DOHH2 (cell line): ENCODE measurements at regions not wholly inside any gene's neighbourhood (a gene's known extent, or its start where the extent isn't known, plus 50 kb on each side); places are given as distances from the start of the nearest gene placed in this dataset.

Experiments used
- H3F3A ChIP-seq: fragments of 200-600 bp; sonication (generic), shearing (Covaris generic); 2 replicates; pipeline ENCODE4 v1.6.0; 2016; ENCODE audit warnings: antibody characterized with exemption, mild to moderate bottlenecking; ENCODE audit not compliant: control insufficient read depth, insufficient read depth
- H3K27ac ChIP-seq: fragments of 200-600 bp; sonication (generic); 2 replicates; pipeline ENCODE4 v1.5.1; 2014; ENCODE audit warnings: low read depth, mild to moderate bottlenecking, low read length, moderate library complexity
- H3K27me3 ChIP-seq: fragments of 200-600 bp; sonication (generic); 2 replicates; pipeline ENCODE4 v1.6.1; 2014; ENCODE audit warnings: mild to moderate bottlenecking, low read length, mixed read lengths; ENCODE audit not compliant: control insufficient read depth
- H3K36me3 ChIP-seq: fragments of 200-600 bp; sonication (generic); 2 replicates; pipeline ENCODE4 v1.6.1; 2014; ENCODE audit warnings: mild to moderate bottlenecking, low read length, moderate library complexity, mixed read lengths; ENCODE audit not compliant: control insufficient read depth
- H3K4me1 ChIP-seq: fragments of 200-600 bp; sonication (generic); 2 replicates; pipeline ENCODE4 v1.6.1; 2014; ENCODE audit warnings: mild to moderate bottlenecking, low read length, mixed read lengths; ENCODE audit not compliant: control insufficient read depth
- H3K4me2 ChIP-seq: fragments of 200-600 bp; sonication (generic); 2 replicates; pipeline ENCODE4 v1.6.0; 2014; ENCODE audit warnings: mild to moderate bottlenecking, low read length, moderate library complexity
- H3K4me3 ChIP-seq: fragments of 200-600 bp; sonication (generic); 2 replicates; pipeline ENCODE4 v1.5.1; 2014; ENCODE audit warnings: mild to moderate bottlenecking, low read length, mixed read lengths
- H3K79me2 ChIP-seq: fragments of 200-600 bp; sonication (generic); 2 replicates; pipeline ENCODE4 v1.6.1; 2014; ENCODE audit warnings: mild to moderate bottlenecking, low read length, mixed read lengths; ENCODE audit not compliant: control insufficient read depth
- H3K9me2 ChIP-seq: fragments of 200-600 bp; sonication (generic); replicated peaks from 2 replicates; pipeline ENCODE4 v1.6.1; 2014; ENCODE audit warnings: mild to moderate bottlenecking, low read length, mixed read lengths; ENCODE audit not compliant: control insufficient read depth
- H3K9me3 ChIP-seq: fragments of 200-600 bp; sonication (generic); 2 replicates; pipeline ENCODE4 v1.6.1; 2014; ENCODE audit warnings: antibody characterized with exemption, low read length, mixed read lengths; ENCODE audit not compliant: control insufficient read depth, insufficient read depth
- H4K20me1 ChIP-seq: fragments of 200-600 bp; sonication (generic); 2 replicates; pipeline ENCODE4 v1.6.0; 2014; ENCODE audit warnings: low read depth, mild to moderate bottlenecking, antibody characterized with exemption, low read length, moderate library complexity; ENCODE audit not compliant: control insufficient read depth, insufficient read depth
- EZH2phosphoT487 ChIP-seq: fragments of 200-600 bp; sonication (generic); IDR thresholded peaks from 2 replicates; pipeline ENCODE4 v1.6.1; 2017; ENCODE audit warnings: borderline replicate concordance, mild to moderate bottlenecking, antibody characterized with exemption, low read length, moderate library complexity, mixed read lengths
- TF ChIP-seq, protein P1 (sequence below): fragments of 200-600 bp; sonication (generic); IDR thresholded peaks from one replicate; pipeline ENCODE4 v1.5.1; 2014; ENCODE audit warnings: antibody characterized with exemption, mild to moderate bottlenecking, low read depth, low read length; ENCODE audit not compliant: poor library complexity, severe bottlenecking

DNA sequence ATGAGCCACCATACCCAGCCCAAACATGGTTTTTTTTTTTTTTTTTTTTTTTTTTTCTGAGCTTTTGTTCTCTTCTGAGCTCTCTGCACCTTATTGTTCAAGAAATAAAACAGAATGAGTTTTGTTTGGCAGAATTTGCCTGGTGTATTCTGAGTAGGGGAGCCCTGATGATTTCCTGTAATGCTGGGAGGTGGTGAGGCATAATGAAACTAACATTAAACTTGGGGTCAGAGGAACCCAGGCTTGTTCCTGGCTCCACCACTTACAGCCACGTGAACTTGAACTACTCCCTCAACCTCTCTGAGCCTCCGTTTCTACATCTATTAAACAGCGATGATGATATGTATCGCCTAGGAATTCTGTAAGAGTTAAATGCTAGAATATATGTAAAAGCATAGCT is 276.3 kb upstream of the CRY1 start:
- H3K4me2 ChIP-seq = no peak overlapping the region
- TF ChIP-seq, protein P1, sequence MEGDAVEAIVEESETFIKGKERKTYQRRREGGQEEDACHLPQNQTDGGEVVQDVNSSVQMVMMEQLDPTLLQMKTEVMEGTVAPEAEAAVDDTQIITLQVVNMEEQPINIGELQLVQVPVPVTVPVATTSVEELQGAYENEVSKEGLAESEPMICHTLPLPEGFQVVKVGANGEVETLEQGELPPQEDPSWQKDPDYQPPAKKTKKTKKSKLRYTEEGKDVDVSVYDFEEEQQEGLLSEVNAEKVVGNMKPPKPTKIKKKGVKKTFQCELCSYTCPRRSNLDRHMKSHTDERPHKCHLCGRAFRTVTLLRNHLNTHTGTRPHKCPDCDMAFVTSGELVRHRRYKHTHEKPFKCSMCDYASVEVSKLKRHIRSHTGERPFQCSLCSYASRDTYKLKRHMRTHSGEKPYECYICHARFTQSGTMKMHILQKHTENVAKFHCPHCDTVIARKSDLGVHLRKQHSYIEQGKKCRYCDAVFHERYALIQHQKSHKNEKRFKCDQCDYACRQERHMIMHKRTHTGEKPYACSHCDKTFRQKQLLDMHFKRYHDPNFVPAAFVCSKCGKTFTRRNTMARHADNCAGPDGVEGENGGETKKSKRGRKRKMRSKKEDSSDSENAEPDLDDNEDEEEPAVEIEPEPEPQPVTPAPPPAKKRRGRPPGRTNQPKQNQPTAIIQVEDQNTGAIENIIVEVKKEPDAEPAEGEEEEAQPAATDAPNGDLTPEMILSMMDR = no peak
- no peak for TF ChIP-seq EZH2phosphoT487
- no peaks in the 10 kb centered on the region for H3K4me1 ChIP-seq

DNA sequence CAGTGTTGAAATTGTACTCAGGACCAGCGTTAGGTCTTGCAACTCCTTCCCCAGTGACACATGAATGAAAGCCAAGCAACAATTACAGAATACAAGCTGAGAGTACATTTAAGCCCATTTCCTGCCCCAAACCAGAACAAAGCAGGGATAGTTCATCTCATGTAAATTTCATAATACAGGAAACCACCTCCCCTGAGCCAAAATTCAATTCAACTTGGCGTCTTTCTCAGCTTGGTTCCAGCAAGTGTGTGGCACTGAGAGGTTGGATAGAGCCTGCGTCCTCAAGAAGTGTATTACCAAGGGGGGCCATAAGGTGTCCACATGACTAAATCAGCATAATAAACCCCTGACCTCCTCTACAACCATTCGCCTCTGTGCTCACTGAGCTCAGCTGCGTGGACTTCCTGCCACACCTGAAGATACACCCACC is 278.9 kb upstream of the CRY1 start:
- TF ChIP-seq, protein P1 = no peak
- no peak for TF ChIP-seq EZH2phosphoT487
- Histone ChIP-seq H3F3A (no peaks in the 10 kb centered on the region), H3K4me1 (no peaks in the 10 kb centered on the region), H3K27me3 (0 out of 2 replicates have a peak, but pooled peaks cover 3% of the 10 kb centered on the region), H3K4me3 (no peak overlapping the region), H3K9me2 (no peaks in the 10 kb centered on the region), H3K79me2 (no peaks in the 10 kb centered on the region), H4K20me1 (no peaks in the 10 kb centered on the region), H3K36me3 (no peaks in the 10 kb centered on the region), H3K9me3 (no peaks in the 10 kb centered on the region), H3K27ac (no peak overlapping the region), H3K4me2 (no peak overlapping the region)

More for the DNA sequence above, 276.3 kb upstream of the CRY1 start:
- no peaks in the 10 kb centered on the region for H4K20me1 ChIP-seq
- H3K79me2 ChIP-seq = no peaks in the 10 kb centered on the region
- H3K4me3 ChIP-seq = no peak overlapping the region
- H3F3A ChIP-seq = no peaks in the 10 kb centered on the region
- no peaks in the 10 kb centered on the region for H3K9me3 ChIP-seq
- H3K9me2 ChIP-seq = no peaks in the 10 kb centered on the region
- 0 out of 2 replicates have a peak, but pooled peaks cover 3% of the 10 kb centered on the region for H3K27me3 ChIP-seq
- no peaks in the 10 kb centered on the region for H3K36me3 ChIP-seq
- H3K27ac ChIP-seq = no peak overlapping the region

DNA sequence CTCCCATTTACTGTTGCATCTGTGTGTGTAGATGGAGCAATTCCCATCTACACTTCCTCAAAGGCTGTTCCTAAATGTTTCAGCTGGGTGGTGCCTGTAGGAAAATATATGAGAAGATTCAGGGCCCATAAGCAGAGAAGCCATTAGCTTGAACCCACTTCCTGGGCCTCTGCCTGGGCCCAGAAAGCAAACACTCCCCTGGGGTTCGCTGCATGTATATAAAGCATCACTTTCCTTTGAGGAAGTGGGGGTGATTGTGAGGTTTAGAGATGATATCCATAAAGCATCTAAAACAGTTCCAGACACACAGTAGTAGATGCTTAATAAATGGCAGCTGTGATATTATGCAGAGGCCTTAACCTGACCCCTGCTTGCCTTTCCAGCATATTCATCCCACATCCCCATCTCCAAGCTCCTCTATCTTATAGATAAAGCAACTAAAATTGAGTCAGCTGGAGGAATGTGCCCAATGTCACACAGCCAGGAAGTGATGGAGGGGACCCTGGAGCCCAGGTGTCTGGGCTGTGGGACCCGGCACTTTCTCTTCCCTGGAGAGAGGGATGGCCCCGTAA is 280.0 kb upstream of the CRY1 start:
- Histone ChIP-seq H4K20me1 (no peaks in the 10 kb centered on the region), H3K4me3 (no peak overlapping the region), H3K9me2 (no peaks in the 10 kb centered on the region), H3K27me3 (0 out of 2 replicates have a peak, but pooled peaks cover under 1% of the 10 kb centered on the region), H3K4me1 (no peaks in the 10 kb centered on the region), H3F3A (no peaks in the 10 kb centered on the region), H3K4me2 (no peak overlapping the region), H3K9me3 (no peaks in the 10 kb centered on the region), H3K27ac (no peak overlapping the region), H3K79me2 (no peaks in the 10 kb centered on the region), H3K36me3 (no peaks in the 10 kb centered on the region)
- TF ChIP-seq, protein P1 = no peak
- no peak for TF ChIP-seq EZH2phosphoT487
